Embryonic facial prominence (tissue), 1 donor: ENCODE measurements at regions not wholly inside any gene's neighbourhood (a gene's known extent, or its start where the extent isn't known, plus 50 kb on each side); places are given as distances from the start of the nearest gene placed in this dataset.
A peak's percentile ranks its signal among the peaks of the same experiment; 100 is the strongest.

Experiments
- DNase-seq: peaks from one replicate; pipeline ENCODE4 v3.0.0-alpha.2; 2016; ENCODE audit errors: extremely low spot score

DNA sequence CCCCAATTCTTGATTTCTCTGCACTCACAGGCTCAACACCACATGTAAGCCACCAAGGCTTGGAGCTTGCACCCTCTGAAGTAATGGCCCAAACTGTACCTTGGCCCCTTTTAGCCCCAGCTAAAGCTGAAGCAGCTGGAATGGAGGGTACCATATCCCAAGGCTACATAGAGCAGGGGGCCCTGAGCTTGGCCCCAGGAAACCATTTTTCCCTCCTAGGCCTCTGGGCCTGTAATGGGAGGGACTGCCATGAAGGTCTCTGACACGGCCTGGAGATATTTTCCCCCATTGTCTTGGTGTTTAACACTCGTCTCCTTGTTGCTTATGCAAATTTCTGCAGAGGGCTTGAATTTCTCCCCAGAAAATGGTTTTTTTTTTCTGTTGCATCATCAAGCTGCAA, 69.7 kb downstream of the SKA1 start:
- DNase-seq, result no peak

DNA sequence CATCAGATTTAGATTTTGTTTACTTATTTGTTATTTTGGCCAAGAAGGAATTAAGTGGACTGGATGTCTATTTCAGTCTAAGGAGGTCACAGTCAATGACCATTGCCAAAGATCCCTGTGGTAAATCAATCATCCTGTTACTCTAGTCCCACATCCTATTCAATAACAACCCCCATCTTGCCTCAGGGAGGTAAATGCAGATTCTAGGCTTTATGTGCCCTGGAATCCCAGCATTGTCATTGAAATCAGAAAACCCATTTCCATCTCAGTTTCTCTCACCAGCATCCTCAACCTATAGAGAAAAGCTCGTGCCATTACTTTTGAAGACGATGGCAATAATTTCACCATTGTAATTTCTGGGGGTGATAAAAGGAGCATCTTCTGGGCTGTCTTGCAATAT, 71.8 kb downstream of the SKA1 start:
- no peak for DNase-seq

DNA sequence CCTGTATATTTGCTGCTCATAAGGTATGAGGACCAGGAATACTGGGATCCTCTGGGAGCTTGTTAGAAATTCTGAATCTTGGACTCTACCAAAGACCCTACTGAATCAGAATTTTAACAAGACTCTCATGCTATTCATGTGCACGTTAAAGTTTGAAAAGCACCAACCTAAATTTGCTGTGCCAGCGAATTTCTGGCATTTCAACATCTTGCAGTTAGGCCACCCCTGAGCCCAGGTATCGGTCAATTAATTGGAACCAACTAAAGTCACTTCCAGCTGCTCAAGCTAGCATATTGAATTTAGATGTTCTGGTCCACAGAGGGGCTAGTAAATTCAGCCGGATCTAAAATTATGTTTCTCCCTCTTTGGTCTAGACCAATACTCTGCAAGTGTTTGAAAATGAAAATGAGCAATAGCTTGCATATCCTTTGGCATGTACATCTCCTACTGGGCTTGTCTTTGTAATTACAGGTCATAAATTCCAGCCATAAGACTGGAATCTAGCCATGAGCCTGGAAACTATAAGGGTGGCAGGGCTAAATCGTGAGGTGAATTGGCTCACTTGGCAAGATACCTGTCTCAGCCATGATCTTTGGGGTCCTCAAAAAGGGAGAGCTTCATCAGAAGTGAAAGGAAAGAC, 72.4 kb downstream of the SKA1 start:
- DNase-seq, result no peak

DNA sequence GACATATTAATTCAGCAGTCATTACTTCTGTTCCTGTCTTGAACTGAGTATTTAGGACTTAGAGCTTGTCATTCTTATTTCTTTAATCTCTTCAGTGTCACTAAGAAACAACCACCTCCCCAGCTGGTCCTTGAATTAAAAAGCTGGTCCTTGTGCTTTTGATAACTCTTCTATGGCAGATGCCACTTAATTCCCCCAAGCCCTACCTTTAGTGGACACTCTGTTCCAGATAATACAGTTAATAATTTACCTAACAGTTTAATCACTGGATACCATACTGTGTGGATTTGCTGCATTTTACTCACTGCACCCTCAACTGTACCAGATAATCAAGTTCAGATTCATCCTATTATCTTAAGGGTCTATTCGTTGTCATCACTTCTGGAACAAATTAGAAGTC, 73.1 kb downstream of the SKA1 start:
- DNase-seq, result no peak

DNA sequence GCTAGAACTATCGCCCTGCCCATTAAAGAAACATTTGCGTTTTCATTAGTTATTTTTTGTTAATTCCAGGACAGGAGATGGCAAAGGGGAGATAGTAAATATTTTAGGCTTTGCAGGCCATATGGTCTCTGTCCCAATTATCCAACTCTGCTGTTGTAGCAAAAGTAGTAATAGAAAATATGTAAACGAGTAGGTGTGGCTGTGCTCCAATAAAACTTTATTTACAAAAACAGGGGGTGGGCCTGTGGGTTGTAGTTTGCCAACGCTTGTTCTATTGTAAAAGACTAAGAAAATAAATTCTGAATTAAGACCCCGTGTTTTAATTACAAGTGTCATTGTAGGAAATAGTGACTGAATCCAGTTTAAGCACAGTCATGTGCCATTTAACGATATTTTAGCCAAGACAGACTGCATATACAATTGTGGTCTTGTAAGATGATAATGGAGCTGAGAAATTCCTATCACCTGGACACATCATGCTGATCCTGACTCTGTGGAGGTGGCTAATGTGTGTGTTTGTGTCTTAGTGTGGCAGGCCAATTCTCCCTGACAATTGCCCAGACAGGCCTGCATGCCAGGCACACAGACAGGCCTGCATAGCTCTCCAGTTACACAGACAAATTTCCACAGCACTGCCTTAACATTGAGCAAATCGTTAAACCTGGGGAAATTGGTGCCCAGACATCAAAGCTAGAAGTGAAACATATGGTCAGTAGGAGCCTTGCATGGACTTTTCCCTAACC, 76.4 kb downstream of the SKA1 start:
- DNase-seq, result no peak

DNA sequence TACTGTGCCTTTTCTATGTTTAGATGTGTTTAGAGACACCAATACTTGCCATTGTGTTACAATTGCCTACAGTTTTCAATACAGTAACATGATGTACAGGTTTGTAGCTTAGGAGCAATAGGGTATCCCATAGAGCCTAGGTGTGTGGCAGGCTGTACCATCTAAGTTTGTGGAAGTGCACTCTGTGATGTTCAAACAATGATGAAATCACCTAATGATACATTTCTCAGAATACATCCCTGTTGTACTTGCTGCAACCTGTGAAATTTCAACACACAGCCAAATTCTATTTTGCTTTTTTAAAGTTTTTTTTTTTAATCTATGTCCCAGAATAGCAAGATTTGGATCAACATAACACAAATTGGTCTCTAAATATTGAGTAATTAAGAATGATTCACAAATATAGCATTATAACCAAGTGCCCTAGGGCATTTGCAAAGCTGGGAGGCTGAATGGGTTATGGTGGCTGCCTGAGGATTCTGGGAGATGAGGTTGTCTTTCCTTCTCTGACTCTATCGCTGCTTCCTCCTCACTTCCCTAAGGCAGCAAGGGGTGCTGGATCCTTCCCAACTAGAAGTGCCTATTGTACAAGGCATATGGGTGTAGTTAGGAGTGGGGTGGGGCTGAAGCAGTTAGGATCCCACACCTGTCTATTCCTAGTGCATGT, 78.3 kb downstream of the SKA1 start:
- no peak for DNase-seq

DNA sequence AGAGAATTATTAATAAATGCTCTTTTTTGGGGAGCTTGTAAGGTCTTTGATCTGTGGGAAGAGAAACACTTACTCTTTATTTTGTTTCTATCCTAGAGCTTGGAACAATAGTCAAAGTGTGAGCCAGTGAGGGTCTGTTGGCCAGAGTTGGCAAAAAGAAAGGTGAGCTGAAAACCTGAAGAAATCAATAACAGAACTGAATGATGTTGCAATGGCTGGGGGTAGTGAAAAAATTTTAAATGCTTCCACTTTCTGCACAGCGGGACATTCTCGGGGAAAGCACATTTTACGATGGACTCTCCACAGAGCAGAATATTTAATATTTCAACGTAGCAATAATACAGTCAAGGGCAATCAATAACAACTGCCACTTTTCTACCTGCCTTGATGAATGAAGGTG, 78.9 kb downstream of the SKA1 start:
- no peak for DNase-seq

DNA sequence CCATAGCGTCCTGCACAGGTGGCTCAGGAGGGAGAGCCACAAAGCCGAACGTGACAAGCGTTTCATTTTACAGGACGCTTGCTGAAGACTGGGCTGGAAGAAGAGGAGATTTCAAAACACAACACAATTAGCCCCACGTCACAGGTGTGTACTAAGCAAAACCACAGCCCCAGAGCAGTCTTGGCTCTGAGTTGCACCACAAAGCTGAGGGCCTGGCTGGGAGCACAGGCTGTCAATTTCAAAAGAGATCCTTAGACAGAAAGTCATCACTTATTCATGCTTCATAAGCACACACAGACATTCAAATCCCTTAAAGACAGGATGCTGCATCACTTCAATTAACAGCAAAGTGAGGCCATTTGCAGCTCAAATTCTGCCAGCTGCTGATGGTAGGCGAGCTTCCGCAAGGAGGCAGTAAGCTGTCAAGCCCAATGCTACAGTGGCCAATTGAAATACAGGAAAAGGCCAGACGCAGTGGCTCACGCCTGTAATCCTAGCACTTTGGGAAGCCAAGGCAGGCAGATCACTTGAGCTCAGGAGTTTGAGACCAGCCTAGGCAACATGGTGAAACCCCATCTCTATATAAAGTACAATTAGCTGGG, 79.6 kb downstream of the SKA1 start:
- peak; percentile 9 for DNase-seq

DNA sequence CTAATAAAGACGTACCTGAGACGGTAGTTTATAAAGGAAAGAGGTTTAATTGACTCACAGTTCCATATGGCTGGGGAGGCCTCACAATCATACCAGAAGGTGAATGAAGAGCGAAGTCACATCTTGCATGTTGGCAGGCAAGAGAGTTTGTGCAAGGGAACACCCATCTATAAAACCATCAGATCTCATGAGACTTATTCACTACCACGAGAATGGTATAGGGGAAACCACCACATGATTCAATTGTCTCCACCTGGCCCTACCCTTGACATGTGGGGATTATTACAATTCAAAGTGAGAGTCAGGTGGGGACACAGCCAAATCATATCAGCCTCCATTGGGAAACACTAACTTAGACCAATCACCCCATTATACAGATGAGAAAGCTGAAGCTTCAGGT, 81.4 kb downstream of the SKA1 start:
- DNase-seq, result no peak

DNA sequence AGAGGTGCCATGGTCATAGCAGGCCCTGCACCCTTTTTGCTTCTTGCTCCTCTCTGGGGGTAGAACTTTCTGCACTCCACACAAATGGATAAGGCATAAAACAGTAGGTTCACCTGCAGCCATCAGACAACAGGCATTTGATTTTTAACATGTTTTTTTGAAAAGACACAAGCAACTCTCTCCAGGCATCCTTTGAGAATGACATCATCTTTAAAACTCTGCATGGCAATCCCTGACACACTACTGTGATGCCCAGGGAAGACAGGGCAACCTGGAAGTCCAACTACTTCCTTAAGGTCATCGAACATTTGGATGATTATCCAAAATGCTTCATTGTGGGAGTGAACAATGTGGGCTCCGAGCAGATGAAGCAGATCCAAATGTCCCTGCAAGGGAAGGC, 82.8 kb downstream of the SKA1 start:
- DNase-seq, result no peak

DNA sequence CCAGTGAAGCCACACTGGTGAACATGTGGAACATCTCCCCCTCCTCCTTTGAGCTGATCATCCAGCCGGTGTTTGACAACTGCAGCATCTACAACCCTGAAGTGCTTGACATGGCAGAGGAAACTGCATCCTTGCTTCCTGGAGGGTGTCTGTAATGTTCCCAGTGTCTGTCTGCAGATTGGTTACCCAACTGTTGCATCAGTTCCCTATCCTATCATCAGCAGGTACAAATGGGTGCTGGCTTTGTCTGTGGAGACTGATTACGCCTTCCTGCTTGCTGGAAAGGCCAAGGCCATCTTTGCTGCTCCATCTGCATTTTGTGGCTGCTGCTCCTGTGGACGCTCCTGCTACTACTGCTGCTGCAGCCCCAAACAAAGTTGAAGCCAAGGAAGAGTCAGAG, 83.5 kb downstream of the SKA1 start:
- no peak for DNase-seq

DNA sequence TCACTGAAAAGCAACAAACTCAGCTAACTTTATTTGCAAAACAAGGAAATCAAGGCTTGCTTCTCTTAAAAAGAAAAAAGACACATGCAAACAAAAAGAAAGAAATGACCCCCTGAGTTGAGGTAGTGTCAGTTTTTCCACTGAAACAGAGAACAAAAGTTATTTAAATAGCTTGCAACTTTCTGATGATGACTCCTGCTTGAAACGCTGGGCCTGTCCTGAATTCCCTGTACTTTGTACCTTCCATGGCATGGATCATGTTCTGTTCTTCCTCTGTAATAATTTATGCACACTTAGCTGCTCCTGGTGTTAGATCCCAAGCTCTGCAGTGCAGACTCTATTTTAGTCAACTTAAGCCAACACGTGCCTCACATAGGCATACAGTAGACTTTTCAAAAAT, 84.0 kb downstream of the SKA1 start:
- no peak for DNase-seq

DNA sequence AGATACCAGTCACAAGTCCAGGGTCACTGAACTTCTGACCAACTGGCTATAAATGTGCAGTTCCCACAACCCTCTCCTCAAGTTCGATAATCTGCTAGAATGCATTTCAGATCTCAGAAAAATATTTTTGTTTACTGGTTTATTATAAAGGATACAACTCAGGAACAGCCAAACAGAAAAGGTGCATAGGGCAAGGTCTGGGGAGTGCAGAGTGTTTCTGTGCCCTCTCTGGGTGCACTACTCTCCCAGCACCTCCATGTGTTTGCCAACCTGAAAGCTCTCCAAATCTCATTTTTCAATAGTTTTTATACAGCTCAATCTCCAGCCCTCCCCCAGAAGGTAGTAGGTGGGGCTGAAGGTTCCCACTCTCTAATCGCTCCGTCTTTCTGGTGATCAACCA, 85.2 kb downstream of the SKA1 start:
- DNase-seq, result no peak

DNA sequence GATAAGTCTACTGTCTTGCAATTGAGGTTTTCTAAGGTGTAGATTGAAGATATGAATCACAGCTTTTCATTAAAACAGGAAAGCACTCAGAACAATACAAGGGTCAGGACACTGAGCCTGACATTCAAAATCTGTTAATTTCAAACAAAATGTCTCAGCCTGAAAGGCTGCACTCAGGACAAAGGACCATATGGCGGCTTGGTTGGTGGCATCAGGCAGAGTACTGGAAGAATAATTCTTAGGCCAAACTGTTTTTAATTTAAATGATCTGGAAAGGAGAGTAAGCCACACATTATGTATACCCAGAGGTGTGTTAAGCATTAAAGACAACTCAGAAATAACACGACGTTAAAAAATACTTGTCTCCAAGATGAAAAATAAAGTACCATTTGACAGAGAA, 85.9 kb downstream of the SKA1 start:
- DNase-seq, result no peak

DNA sequence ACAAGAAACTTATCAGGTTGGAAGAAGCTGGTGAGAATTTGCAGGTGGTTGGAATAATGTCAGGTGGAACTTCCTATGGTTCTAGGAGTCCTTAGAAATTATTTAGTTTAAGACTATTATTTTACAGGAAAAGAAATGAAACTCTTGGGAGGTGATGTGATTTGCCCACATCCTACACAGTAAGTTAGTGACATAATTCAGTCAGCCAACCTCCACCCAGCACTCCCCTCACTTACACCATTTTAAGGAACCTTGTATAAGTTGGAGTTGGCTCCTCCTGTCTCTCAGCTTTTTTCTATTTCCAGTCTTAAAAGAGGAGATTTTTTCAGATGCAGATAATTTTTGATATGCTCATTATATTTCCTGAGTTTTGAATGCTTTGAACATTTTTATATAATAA, 86.4 kb downstream of the SKA1 start:
- no peak for DNase-seq

DNA sequence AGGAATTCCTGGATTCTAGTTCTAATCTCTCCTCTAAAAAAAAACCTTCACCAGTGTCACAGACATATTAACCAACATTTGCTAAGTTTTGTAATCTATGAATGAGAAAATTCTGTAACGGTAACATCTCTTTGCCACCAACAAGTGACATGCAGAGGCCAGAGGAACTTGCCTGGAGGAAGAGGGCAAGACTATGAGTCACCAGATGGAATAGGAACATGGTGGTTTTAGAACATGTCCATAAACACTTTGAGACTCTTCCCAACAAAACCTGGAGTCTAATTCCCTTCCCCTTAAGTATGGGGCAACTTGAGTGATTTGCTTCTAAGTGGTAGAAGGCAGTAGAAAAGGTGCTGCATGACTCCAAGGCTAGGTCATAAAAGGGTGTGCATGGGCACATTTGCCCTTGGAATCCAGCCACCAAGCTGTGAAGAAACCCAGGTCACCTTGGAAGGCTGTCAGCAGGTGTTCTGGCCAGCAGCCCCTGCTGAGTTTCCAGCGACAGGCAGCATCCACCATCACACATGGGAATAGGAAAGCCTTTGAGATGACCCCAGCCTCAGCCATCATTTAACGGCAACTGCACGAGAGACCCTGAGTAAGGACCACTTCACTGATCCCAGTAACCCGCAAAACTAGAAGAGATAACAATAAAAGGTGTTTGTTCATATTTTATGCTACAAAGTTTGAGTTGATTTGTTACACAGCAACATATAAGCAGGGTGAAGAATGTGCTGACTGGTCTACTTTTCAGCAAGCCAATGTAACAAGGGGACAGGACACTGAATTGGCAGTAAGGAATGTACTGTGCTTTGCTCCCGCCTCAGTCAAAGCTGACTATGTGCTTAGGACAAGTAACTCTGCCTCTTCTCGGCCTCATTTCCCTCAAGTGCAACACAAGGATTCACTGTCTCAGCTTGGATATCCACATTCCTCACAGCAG, 90.6 kb downstream of the SKA1 start:
- DNase-seq, result no peak

DNA sequence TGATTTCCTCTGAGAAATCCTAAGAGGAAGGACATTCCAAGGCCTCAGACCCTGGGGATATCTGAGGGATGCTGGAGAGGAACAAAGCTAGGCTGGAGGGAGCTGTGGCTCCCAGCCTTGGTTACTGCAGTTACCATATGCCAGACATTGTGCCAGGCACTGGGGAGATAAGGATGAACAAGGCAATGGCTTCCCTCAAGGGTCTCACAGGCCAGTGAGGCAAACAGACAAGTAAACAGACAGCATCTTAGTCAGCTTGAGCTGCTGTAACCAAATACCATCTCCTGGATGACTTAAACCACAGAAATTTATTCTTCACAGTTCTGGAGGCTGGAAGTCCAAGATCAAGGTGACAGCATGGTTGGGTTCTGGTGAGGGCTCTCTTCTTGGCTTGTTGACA, 91.8 kb downstream of the SKA1 start:
- DNase-seq, result no peak

DNA sequence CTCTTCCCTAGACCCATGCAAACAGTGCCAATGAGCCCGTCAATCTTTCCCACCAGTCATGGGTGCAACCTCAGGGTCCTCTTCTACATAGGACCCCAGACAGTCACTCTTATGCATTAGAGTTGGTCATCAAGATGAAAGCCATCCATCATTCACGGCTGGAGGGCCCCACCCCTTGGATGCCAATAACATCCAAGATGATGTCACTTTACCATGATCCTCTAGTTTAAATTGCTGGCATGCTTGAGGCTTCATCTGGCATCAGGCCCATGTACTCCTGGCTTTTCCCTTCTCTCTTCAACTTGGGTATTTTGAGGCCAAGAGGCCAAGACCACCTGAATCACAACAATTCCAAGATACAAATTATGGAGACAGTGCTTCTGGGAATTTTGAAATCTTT, 91.1 kb upstream of the MAPK4 start:
- no peak for DNase-seq

DNA sequence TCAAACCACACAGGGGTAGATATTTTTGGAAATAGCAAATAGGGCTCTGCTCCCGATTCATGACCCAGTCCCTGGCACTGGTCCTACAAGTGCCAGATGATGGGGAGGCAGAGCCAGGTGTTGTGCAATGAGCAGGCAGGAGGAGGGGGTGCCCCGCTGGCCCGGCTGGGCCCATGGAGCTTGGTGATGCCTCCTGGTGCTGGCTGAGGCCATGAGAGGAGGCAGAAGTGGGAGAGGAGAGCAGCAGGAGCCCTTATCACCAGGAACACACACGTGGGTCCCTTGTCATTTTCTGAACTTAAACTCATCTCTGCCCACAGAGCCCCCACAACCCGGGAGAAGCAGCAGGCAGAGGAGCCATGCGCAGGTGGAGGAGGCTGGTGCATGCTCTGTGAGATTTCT, 90.5 kb upstream of the MAPK4 start:
- DNase-seq, result no peak

DNA sequence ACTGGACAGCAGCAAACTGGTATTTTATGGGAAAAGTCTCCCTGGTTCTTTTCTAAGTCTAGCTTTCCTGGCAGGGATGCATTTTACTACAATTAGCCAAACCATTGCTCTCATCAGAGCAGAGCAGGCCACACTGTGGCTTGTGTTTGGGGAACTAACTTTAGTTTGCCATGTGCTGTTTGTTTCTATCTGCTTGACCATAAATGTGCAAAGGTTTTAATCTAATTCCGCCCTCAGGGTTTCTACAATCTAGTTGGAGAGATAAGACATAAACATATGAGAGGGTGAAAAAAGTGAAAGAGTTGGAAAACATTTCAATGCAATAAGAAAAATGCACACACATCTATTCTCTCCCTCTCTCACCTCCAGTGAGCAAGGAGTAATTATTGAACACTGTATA, 86.9 kb upstream of the MAPK4 start:
- DNase-seq, result no peak

DNA sequence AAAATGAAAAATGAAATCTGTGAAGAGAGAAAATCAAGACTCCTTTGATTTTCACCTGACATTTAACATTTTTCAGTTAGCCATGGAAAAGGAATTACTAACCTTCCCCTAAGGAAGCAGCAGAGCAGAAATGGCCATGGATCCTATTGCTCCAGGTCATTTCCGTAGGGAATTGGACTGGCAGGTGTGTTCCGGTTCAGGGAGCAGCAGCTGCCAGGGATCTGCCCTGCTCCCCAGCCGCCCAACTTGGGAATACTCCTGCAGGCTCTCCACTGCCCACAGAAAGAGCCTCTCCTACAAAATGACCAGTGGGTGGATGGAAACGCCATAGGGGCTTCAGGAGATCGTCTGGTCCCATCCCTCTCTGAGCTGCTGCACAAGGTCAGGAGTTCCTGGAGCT, 86.0 kb upstream of the MAPK4 start:
- no peak for DNase-seq
